ENCODE measurements at regions not wholly inside any gene's neighbourhood (a gene's known extent, or its start where the extent isn't known, plus 50 kb on each side); places are given as distances from the start of the nearest gene placed in this dataset.

DNA sequence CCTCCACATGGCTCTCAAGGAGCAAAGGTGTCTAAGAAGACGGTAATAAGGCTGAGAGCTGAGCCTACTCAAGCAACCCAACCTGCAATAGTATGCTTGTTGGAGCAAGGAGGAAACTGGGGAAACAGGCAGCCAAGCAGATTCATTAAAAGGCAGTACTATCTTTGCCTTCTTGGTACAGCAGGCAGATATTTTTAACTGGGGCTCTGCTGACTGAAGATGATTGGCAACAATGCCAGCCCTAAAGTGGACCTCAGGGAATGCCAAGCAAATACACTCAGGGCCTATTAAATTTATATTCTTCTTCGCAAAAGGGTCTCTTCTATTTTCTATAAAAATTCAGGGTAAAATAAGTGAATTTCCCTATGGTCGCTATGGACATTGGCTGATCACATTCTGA lies 109.4 kb upstream of the PCGF5 start:
- no peak overlapping the region for H3K4me3 ChIP-seq
- no peaks in the 10 kb centered on the region for H3K9me3 ChIP-seq (ENCODE audit: insufficient read depth, low read depth)
- intact Hi-C loops (cut with micrococcal nuclease; ENCODE audit: unreplicated experiment): no loop called here
- H3K36me3 ChIP-seq (ENCODE audit: low read depth): no peaks in the 10 kb centered on the region
- H3K4me2 ChIP-seq: no peak overlapping the region
- ChIA-PET CTCF (no interaction called here), POLR2A (ENCODE audit: unreplicated experiment) (no interaction called here)
- no peaks in the 10 kb centered on the region for H3K79me2 ChIP-seq (ENCODE audit: low read depth)
- no peak overlapping the region for H3K27ac ChIP-seq
- H3K27me3 ChIP-seq (ENCODE audit: insufficient read depth, low read depth): no peaks in the 10 kb centered on the region
- no peak for TF ChIP-seq EZH2 (IDR thresholded peaks at IDR 0.05; ENCODE audit: low read depth)
- TF ChIP-seq, protein P1, sequence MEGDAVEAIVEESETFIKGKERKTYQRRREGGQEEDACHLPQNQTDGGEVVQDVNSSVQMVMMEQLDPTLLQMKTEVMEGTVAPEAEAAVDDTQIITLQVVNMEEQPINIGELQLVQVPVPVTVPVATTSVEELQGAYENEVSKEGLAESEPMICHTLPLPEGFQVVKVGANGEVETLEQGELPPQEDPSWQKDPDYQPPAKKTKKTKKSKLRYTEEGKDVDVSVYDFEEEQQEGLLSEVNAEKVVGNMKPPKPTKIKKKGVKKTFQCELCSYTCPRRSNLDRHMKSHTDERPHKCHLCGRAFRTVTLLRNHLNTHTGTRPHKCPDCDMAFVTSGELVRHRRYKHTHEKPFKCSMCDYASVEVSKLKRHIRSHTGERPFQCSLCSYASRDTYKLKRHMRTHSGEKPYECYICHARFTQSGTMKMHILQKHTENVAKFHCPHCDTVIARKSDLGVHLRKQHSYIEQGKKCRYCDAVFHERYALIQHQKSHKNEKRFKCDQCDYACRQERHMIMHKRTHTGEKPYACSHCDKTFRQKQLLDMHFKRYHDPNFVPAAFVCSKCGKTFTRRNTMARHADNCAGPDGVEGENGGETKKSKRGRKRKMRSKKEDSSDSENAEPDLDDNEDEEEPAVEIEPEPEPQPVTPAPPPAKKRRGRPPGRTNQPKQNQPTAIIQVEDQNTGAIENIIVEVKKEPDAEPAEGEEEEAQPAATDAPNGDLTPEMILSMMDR (conservative IDR thresholded peaks at IDR 0.05): no peak
- H3K4me1 ChIP-seq (replicated peaks; ENCODE audit: insufficient read depth): no peaks in the 10 kb centered on the region
- H3F3A ChIP-seq (ENCODE audit: insufficient read depth, low read depth): no peaks in the 10 kb centered on the region
- no peak for DNase-seq
- no peaks in the 10 kb centered on the region for H3K9me2 ChIP-seq (ENCODE audit: insufficient read depth)
- H4K20me1 ChIP-seq (ENCODE audit: insufficient read depth): no peaks in the 10 kb centered on the region
- no TSS peak for BruUV-seq (replicated peaks)
- H2AFZ ChIP-seq: no peak overlapping the region

DNA sequence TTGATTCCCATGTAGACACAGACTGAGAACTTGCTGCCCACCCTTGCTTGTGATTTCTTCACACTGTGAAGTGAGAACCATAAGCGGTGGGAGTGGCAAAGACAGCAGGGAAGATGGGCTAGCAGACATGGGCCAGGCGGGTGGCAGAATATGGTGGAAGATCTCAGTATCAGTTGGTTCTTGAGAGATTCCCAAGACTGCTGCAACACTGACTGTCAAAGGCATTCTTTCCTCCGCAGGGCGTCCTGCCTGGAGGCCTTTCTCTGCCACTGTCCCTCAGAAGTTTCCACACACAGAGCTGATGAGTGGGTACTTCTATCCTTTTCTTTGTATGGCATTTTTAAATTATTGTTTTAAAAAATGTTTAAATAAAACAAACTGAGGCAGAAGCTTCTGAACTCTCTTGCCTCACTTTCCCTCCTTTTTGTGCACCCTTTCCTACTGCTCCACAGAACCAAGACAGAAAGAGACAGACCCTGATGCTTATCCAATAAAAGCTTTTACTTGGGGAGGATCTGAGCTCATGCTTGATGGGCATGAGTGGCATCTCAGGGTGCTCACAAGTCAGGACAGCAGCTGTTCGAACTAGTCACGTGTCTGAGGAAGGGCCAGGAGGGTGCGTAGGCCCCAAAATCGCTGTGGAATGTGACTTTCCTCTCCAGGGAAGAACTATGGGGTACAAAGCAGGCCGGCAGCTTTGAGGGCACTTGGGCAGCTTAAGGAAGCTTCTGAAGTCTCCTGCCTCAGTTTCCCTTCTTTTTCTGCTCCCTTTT lies 104.7 kb upstream of the PCGF5 start:
- H3K27ac ChIP-seq: no peak overlapping the region
- ChIA-PET POLR2A (ENCODE audit: unreplicated experiment) (no interaction called here), CTCF (no interaction called here)
- no TSS peak for BruUV-seq (replicated peaks)
- no peaks in the 10 kb centered on the region for H3K4me1 ChIP-seq (replicated peaks; ENCODE audit: insufficient read depth)
- intact Hi-C loops (cut with micrococcal nuclease; ENCODE audit: unreplicated experiment): no loop called here
- no peaks in the 10 kb centered on the region for H3K79me2 ChIP-seq (ENCODE audit: low read depth)
- no peaks in the 10 kb centered on the region for H3K27me3 ChIP-seq (ENCODE audit: insufficient read depth, low read depth)
- H3K4me2 ChIP-seq: no peak overlapping the region
- H3K4me3 ChIP-seq: no peak overlapping the region
- TF ChIP-seq EZH2 (IDR thresholded peaks at IDR 0.05; ENCODE audit: low read depth): no peak
- TF ChIP-seq, protein P1 (conservative IDR thresholded peaks at IDR 0.05): no peak
- no peaks in the 10 kb centered on the region for H3K9me3 ChIP-seq (ENCODE audit: insufficient read depth, low read depth)
- no peak for DNase-seq
- no peaks in the 10 kb centered on the region for H3K36me3 ChIP-seq (ENCODE audit: low read depth)
- H4K20me1 ChIP-seq (ENCODE audit: insufficient read depth): no peaks in the 10 kb centered on the region
- no peaks in the 10 kb centered on the region for H3F3A ChIP-seq (ENCODE audit: insufficient read depth, low read depth)
- no peaks in the 10 kb centered on the region for H3K9me2 ChIP-seq (ENCODE audit: insufficient read depth)
- H2AFZ ChIP-seq: no peak overlapping the region

DNA sequence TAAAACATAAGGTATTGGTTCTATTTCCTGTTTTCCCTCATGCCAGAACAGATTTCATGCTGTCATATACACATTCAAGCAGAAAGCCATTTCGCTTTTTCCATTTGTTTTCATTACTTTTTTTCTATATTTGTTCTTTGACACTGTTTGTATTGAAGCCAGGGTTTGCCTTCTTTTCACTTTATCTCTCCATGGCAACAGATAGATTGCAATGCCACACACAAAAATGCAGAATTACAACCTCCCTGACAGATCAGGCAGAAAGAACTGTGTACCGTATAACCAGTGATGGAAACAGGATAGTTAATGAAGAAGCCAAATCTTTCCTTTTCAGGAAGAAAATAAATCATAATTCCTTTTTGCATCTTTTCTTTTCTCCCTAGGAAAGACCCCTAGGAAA lies 103.0 kb upstream of the PCGF5 start:
- BruUV-seq (replicated peaks): no TSS peak
- H2AFZ ChIP-seq: no peak overlapping the region
- no peak overlapping the region for H3K4me2 ChIP-seq
- no peaks in the 10 kb centered on the region for H3K4me1 ChIP-seq (replicated peaks; ENCODE audit: insufficient read depth)
- CTCF ChIA-PET: no interaction called here
- H4K20me1 ChIP-seq (ENCODE audit: insufficient read depth): no peaks in the 10 kb centered on the region
- H3K36me3 ChIP-seq (ENCODE audit: low read depth): no peaks in the 10 kb centered on the region
- H3F3A ChIP-seq (ENCODE audit: insufficient read depth, low read depth): no peaks in the 10 kb centered on the region
- TF ChIP-seq, protein P1 (conservative IDR thresholded peaks at IDR 0.05): no peak
- TF ChIP-seq EZH2 (IDR thresholded peaks at IDR 0.05; ENCODE audit: low read depth): no peak
- no peak overlapping the region for H3K27ac ChIP-seq
- intact Hi-C loops (cut with micrococcal nuclease; ENCODE audit: unreplicated experiment): no loop called here
- H3K9me3 ChIP-seq (ENCODE audit: insufficient read depth, low read depth): no peaks in the 10 kb centered on the region
- no peaks in the 10 kb centered on the region for H3K79me2 ChIP-seq (ENCODE audit: low read depth)
- POLR2A ChIA-PET (ENCODE audit: unreplicated experiment): no interaction called here
- no peaks in the 10 kb centered on the region for H3K9me2 ChIP-seq (ENCODE audit: insufficient read depth)
- no peak for DNase-seq
- H3K4me3 ChIP-seq: no peak overlapping the region
- no peaks in the 10 kb centered on the region for H3K27me3 ChIP-seq (ENCODE audit: insufficient read depth, low read depth)

Data from PC-9 (cell line).